Activated naive CD4-positive, alpha-beta T cell treated with anti-CD3 and anti-CD28 coated beads for 36 hours (primary cell): ENCODE measurements at regions not wholly inside any gene's neighbourhood (a gene's known extent, or its start where the extent isn't known, plus 50 kb on each side); places are given as distances from the start of the nearest gene placed in this dataset.

ENCODE experiments used
- CTCF ChIA-PET: fragments of 350-600 bp; sonication (Branson Sonifier 250); formaldehyde crosslinking; loops from one replicate; lab custom pipeline; 2021; ENCODE audit warnings: antibody characterized with exemption; lab: Charles Lee
- DNase-seq: peaks from one replicate; pipeline ENCODE4 v3.0.0-alpha.2; 2020
- H3K27ac Mint-ChIP-seq: one replicate; pipeline ENCODE4 v1.8.0; 2021; ENCODE audit warnings: mild to moderate bottlenecking, mixed read lengths
- H3K27me3 Mint-ChIP-seq: one replicate; pipeline ENCODE4 v1.8.0; 2021; ENCODE audit warnings: low read depth, mixed read lengths
- H3K36me3 Mint-ChIP-seq: one replicate; pipeline ENCODE4 v1.8.0; 2021; ENCODE audit warnings: low read depth, mixed read lengths
- H3K4me1 Mint-ChIP-seq: one replicate; pipeline ENCODE4 v1.8.0; 2021; ENCODE audit warnings: low read depth, mixed read lengths
- H3K4me3 Mint-ChIP-seq: one replicate; pipeline ENCODE4 v1.8.0; 2021; ENCODE audit warnings: mild to moderate bottlenecking, moderate library complexity, mixed read lengths
- H3K9me3 Mint-ChIP-seq: one replicate; pipeline ENCODE4 v1.8.0; 2021; ENCODE audit warnings: mixed read lengths
- intact Hi-C: fragments of 100-400 bp; cut with micrococcal nuclease; formaldehyde crosslinking; loops from one replicate; pipeline ENCODE4 v1.15.1; 2023

DNA sequence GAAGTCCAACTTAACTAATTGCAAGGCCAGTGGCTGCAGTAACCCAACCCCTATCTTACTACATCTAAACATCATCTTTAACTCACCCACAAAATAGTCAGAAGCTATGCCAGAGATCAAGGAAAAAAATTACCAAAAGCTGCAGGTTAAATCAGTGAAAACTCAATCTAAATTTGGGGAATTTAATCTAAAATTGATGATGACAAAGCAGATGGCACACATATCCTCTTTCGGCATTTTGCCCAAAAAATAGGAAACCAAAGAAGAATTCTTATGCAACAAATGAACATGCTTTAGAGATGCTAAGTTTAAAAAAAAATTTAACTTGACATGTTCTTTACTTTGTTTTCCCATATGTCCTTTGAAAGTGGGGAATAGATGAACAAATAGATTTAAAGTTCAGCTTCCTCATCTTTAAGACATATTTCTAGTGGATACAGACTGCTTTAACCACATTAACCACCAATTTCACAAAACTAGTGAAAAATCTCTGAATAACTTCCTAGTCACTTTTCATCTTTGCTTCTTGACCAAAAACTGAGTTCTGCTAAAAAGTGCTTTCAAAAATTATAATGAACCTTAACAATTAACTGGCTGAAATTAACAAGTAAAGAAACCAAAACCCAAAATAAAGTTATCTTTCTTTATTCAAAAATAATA lies 74.3 kb upstream of the CCDC150 start:
- intact Hi-C loops: no loop called here
- Mint-ChIP-seq H3K9me3 (peaks cover 5% of the 10 kb centered on the region), H3K36me3 (no peaks in the 10 kb centered on the region), H3K27me3 (peaks cover 21% of the 10 kb centered on the region), H3K27ac (no peak overlapping the region), H3K4me3 (no peak overlapping the region), H3K4me1 (no peaks in the 10 kb centered on the region)
- DNase-seq: no peak
- CTCF ChIA-PET: interaction anchor here (0.6 kb wide), 1 partner anchor 69 kb away, joined by 4 read pairs; no protein-coding TSS in a partner anchor

DNA sequence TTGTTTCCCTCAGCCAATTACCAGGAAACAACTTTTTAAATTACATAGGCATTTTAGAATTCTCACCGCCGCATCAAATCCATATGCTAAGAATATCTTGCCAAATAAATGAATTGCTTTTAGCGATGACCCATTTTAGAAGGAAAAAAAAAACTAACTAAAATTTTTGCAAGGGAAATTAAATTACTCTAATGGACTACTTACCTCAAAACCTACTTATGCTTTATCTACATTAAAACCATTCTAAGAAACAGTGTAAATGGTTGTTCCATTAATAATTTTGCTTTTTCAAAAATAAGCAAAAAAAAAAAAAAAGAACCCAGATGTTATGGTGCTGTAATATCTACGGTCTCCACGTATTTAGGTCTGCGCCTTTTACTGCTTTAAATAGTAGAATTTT lies 73.5 kb upstream of the CCDC150 start:
- Mint-ChIP-seq H3K9me3 (peaks cover 5% of the 10 kb centered on the region), H3K4me3 (no peak overlapping the region)
- intact Hi-C loops: no loop called here

GRCh38 chr2:196566961-196567666 lies 72.4 kb upstream of the CCDC150 start:
- H3K9me3 Mint-ChIP-seq: no peaks in the 10 kb centered on the region
- intact Hi-C loops: no loop called here
- no peak for DNase-seq
- H3K27ac Mint-ChIP-seq: no peak overlapping the region
- CTCF ChIA-PET: no interaction called here
- no peaks in the 10 kb centered on the region for H3K4me1 Mint-ChIP-seq
- H3K27me3 Mint-ChIP-seq: peaks cover 21% of the 10 kb centered on the region
- H3K4me3 Mint-ChIP-seq: no peak overlapping the region
- no peaks in the 10 kb centered on the region for H3K36me3 Mint-ChIP-seq

More for the DNA sequence above, 73.5 kb upstream of the CCDC150 start:
- no peak for DNase-seq
- peaks cover 24% of the 10 kb centered on the region for H3K27me3 Mint-ChIP-seq
- H3K4me1 Mint-ChIP-seq: no peaks in the 10 kb centered on the region
- CTCF ChIA-PET: no interaction called here
- no peaks in the 10 kb centered on the region for H3K36me3 Mint-ChIP-seq
- H3K27ac Mint-ChIP-seq: no peak overlapping the region

DNA sequence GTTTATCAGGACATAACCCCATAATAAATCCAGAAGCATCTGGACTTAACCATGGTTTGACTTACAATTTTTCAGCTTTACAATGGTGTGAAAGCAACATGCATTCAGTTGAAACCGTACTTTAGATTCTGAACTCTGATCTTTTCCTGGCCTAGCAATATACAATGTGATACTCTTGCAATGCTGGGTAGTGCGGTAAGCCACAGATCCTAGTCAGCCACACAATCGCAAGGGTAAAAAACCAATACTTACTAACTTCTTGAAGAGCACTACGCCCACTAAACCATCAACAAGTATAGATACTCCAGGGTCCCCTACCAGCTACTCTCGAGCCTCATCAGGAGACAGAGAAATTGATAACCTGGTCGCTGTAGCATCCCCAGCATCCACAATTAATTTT lies 71.0 kb upstream of the CCDC150 start:
- intact Hi-C loops: no loop called here
- CTCF ChIA-PET: no interaction called here
- H3K27ac Mint-ChIP-seq: no peak overlapping the region
- no peak overlapping the region for H3K4me3 Mint-ChIP-seq
- H3K9me3 Mint-ChIP-seq: no peaks in the 10 kb centered on the region
- no peaks in the 10 kb centered on the region for H3K36me3 Mint-ChIP-seq
- peaks cover 21% of the 10 kb centered on the region for H3K27me3 Mint-ChIP-seq
- no peaks in the 10 kb centered on the region for H3K4me1 Mint-ChIP-seq
- no peak for DNase-seq

DNA sequence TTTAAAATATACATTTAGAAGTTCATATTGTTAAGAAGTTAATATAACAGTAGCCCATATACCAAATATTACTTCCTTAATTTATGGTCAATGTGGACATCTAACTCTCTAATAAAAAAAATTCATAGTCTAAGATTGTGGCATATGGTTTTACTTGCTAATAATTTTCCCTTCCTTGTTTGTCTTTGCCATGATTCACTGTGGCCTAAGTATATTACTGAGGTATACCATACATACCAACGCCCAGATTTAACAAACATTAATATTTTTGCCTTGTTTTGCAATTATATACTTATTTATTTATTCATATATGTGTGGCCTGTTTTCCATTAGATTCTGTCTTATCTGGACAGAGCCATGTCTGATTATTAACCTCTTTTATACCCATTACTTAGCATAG lies 54.6 kb upstream of the CCDC150 start:
- H3K9me3 Mint-ChIP-seq: peaks cover 9% of the 10 kb centered on the region
- no peaks in the 10 kb centered on the region for H3K4me1 Mint-ChIP-seq
- H3K4me3 Mint-ChIP-seq: no peak overlapping the region

DNA sequence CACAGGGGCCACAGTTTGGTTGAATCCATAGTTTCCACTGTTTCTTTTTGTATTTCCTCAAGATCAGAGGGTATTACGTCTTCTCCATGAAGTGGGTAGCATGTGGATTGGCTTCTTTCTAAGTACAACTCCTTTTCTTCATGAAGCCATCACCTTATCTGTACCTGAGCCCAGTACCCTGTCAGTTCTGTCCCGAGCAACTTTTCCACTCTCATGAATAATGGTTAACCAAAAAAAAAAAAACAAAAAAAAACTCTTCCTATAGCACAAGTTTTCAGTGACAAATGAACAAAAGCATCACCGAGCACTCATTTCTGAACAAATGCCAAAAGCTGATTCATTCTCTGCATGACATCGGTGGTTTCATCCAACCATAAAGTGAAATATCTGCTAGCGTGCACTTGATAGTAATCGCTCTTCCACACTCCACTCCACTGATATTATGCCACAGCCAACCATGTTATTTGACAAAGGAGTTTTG lies 53.0 kb upstream of the CCDC150 start:
- Mint-ChIP-seq H3K36me3 (no peaks in the 10 kb centered on the region), H3K27ac (no peak overlapping the region), H3K4me3 (no peak overlapping the region), H3K27me3 (peaks cover 24% of the 10 kb centered on the region), H3K9me3 (peaks cover 9% of the 10 kb centered on the region), H3K4me1 (no peaks in the 10 kb centered on the region)
- intact Hi-C loops: no loop called here
- CTCF ChIA-PET: no interaction called here
- DNase-seq: no peak

More for the DNA sequence above, 54.6 kb upstream of the CCDC150 start:
- intact Hi-C loops: no loop called here
- CTCF ChIA-PET: no interaction called here
- Mint-ChIP-seq H3K36me3 (no peaks in the 10 kb centered on the region), H3K27me3 (peaks cover 16% of the 10 kb centered on the region), H3K27ac (no peak overlapping the region)
- DNase-seq: no peak

DNA sequence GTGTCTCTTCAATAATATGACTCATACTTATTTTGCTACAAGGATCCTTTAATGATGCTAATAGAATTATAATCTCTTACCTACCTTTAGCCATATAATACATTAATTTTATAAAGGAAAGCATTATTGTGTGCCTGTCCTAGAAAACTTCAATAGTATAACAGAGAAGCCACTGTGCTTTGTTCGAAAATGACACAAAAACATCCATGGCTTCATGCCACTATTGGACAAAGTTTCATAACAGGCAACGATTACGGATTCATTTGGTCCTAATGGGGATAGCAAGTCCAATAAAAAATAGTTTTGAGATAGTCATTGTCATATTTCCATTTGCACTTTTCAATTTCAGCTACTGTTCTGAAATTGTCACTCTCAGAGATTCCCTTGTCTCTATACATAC lies 52.5 kb upstream of the CCDC150 start:
- H3K27me3 Mint-ChIP-seq: peaks cover 28% of the 10 kb centered on the region

DNA sequence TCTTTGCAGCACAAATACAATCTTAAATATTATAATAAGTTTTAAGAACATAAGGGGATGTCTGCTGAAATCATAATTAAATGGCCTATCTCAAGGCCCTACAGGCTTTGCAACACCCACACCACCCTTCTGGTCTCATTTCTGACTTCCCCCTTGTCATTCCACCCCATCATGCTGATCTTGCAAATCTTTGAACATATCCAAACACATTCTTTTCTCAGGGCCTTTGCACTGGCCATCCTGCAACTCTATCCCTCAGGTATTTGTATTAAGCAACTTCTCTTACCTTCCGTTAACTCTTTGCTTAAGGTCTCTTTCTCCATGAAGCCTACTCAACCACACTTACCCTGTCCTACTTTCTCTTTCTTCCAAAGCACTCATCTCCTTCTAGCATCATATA lies 51.8 kb upstream of the CCDC150 start:
- Mint-ChIP-seq H3K4me3 (no peak overlapping the region), H3K27ac (no peak overlapping the region), H3K36me3 (no peaks in the 10 kb centered on the region), H3K4me1 (peaks cover 4% of the 10 kb centered on the region), H3K27me3 (peaks cover 33% of the 10 kb centered on the region), H3K9me3 (peaks cover 9% of the 10 kb centered on the region)
- intact Hi-C loops: no loop called here
- DNase-seq: no peak
- CTCF ChIA-PET: no interaction called here

More for the DNA sequence above, 52.5 kb upstream of the CCDC150 start:
- Mint-ChIP-seq H3K27ac (no peak overlapping the region), H3K36me3 (no peaks in the 10 kb centered on the region), H3K4me1 (no peaks in the 10 kb centered on the region), H3K9me3 (peaks cover 9% of the 10 kb centered on the region), H3K4me3 (no peak overlapping the region)
- intact Hi-C loops: no loop called here
- CTCF ChIA-PET: no interaction called here
- no peak for DNase-seq

- H3K36me3 Mint-ChIP-seq: no peaks in the 10 kb centered on the region
- CTCF ChIA-PET: no interaction called here
- intact Hi-C loops: no loop called here
- H3K4me3 Mint-ChIP-seq: no peak overlapping the region
- no peak for DNase-seq
- peaks cover 40% of the 10 kb centered on the region for H3K27me3 Mint-ChIP-seq
- H3K27ac Mint-ChIP-seq: no peak overlapping the region
- peaks cover 7% of the 10 kb centered on the region for H3K4me1 Mint-ChIP-seq
- H3K9me3 Mint-ChIP-seq: peaks cover 9% of the 10 kb centered on the region
Observed at GRCh38 chr2:196589419-196589818, 50.1 kb upstream of the CCDC150 start.
